CD14-positive monocyte (primary cell): ENCODE measurements at regions not wholly inside any gene's neighbourhood (a gene's known extent, or its start where the extent isn't known, plus 50 kb on each side); places are given as distances from the start of the nearest gene placed in this dataset.

ENCODE experiments used
- DNase-seq, 3 donors: peaks; one replicate each; pipeline ENCODE4 v3.0.0-alpha.2; 2011 to 2022
- H2AFZ ChIP-seq: 2 replicates; pipeline ENCODE4 v1.6.0; 2012; ENCODE audit warnings: mild to moderate bottlenecking, low read depth, low read length, inconsistent platforms; ENCODE audit not compliant: insufficient read depth, poor library complexity, severe bottlenecking
- H3K27ac ChIP-seq, 2 donors: 1 replicate in 1 of 2; 2 replicates in 1 of 2; pipeline ENCODE4 v1.5.1; 2012 to 2013; ENCODE audit warnings: low read length in 2 of 2, control low read depth in 1 of 2, inconsistent platforms in 1 of 2, low read depth in 1 of 2, mild to moderate bottlenecking in 1 of 2
- H3K27me3 ChIP-seq, 2 donors: one replicate each; pipeline versions ENCODE4 v1.6.0 to v1.6.1; 2011 to 2013; ENCODE audit warnings: low read length in 2 of 2; ENCODE audit not compliant: control insufficient read depth in 2 of 2, insufficient read depth in 2 of 2
- H3K36me3 ChIP-seq, 2 donors: replicated peaks in 1 of 2; 1 replicate in 1 of 2; 2 replicates in 1 of 2; pipeline versions ENCODE4 v1.5.1 to v1.6.1; 2012 to 2013; ENCODE audit warnings: low read length in 2 of 2, control low read depth in 1 of 2, inconsistent platforms in 1 of 2, mild to moderate bottlenecking in 1 of 2; ENCODE audit not compliant: insufficient read depth in 2 of 2, control insufficient read depth in 1 of 2
- H3K4me1 ChIP-seq, 2 donors: 1 replicate in 1 of 2; 2 replicates in 1 of 2; pipeline versions ENCODE4 v1.5.1 to v1.6.1; 2012 to 2013; ENCODE audit warnings: low read length in 2 of 2, control low read depth in 1 of 2, inconsistent platforms in 1 of 2, mild to moderate bottlenecking in 1 of 2, moderate library complexity in 1 of 2; ENCODE audit not compliant: insufficient read depth in 2 of 2, control insufficient read depth in 1 of 2
- H3K4me2 ChIP-seq: replicated peaks from 2 replicates; pipeline ENCODE3; 2012; ENCODE audit warnings: low read length, moderate library complexity, mild to moderate bottlenecking; ENCODE audit not compliant: poor library complexity, severe bottlenecking; ENCODE audit errors: extremely low read depth
- H3K4me3 ChIP-seq, 3 experiments: fragments of 200-600 bp in 1 of 3; sonication (generic) in 1 of 3; replicated peaks in 1 of 3; 1 replicate in 2 of 3; 2 replicates in 1 of 3; pipeline ENCODE4 v1.5.1; 2011 to 2013; ENCODE audit warnings: low read length in 3 of 3, mild to moderate bottlenecking in 3 of 3, control low read depth in 2 of 3, low read depth in 2 of 3, inconsistent platforms in 1 of 3, moderate library complexity in 1 of 3
- H3K79me2 ChIP-seq: 2 replicates; pipeline ENCODE4 v1.6.0; 2012; ENCODE audit warnings: mild to moderate bottlenecking, control low read depth, inconsistent platforms, low read length, moderate library complexity; ENCODE audit not compliant: insufficient read depth
- H3K9ac ChIP-seq: 2 replicates; pipeline ENCODE4 v1.6.0; 2017; ENCODE audit warnings: low read length, mild to moderate bottlenecking; ENCODE audit not compliant: insufficient read depth, poor library complexity, severe bottlenecking
- H3K9me3 ChIP-seq, 2 donors: replicated peaks in 1 of 2; 1 replicate in 1 of 2; 2 replicates in 1 of 2; pipeline versions ENCODE4 v1.5.1 to v1.6.1; 2012 to 2013; ENCODE audit warnings: low read length in 2 of 2, control low read depth in 1 of 2; ENCODE audit not compliant: control insufficient read depth in 1 of 2, insufficient read depth in 1 of 2
- H4K20me1 ChIP-seq: 2 replicates; pipeline ENCODE4 v1.6.0; 2012; ENCODE audit warnings: mild to moderate bottlenecking, low read length, control low read depth, moderate library complexity; ENCODE audit not compliant: insufficient read depth
- H3K27ac Mint-ChIP-seq, 7 donors: one replicate each; pipeline ENCODE4 v1.8.0; 2020; ENCODE audit warnings: mild to moderate bottlenecking in 7 of 7, mixed read lengths in 7 of 7, moderate library complexity in 6 of 7, inconsistent platforms in 2 of 7
- H3K27me3 Mint-ChIP-seq, 3 donors: one replicate each; pipeline ENCODE4 v1.8.0; 2021 to 2022; ENCODE audit warnings: low read depth in 3 of 3, mild to moderate bottlenecking in 3 of 3, mixed read lengths in 3 of 3, moderate library complexity in 3 of 3, inconsistent platforms in 1 of 3
- H3K36me3 Mint-ChIP-seq, 2 donors: one replicate each; pipeline ENCODE4 v1.8.0; 2020; ENCODE audit warnings: mixed read lengths in 2 of 2, inconsistent platforms in 1 of 2, mild to moderate bottlenecking in 1 of 2
- H3K4me1 Mint-ChIP-seq: one replicate; pipeline ENCODE4 v1.8.0; 2020; ENCODE audit warnings: mild to moderate bottlenecking, mixed read lengths
- H3K4me3 Mint-ChIP-seq, 2 donors: one replicate each; pipeline ENCODE4 v1.8.0; 2020; ENCODE audit warnings: mild to moderate bottlenecking in 2 of 2, mixed read lengths in 2 of 2, moderate library complexity in 1 of 2
- H3K9me3 Mint-ChIP-seq, 7 donors: one replicate each; pipeline ENCODE4 v1.8.0; 2020 to 2022; ENCODE audit warnings: mixed read lengths in 7 of 7, mild to moderate bottlenecking in 6 of 7, moderate library complexity in 6 of 7, inconsistent platforms in 2 of 7
- WGBS: methylation state at CpG from one replicate; pipeline ENCODE4 v1.1.5; 2013; ENCODE audit warnings: missing lambda C conversion rate; ENCODE audit not compliant: insufficient coverage; 5-methylcytosine and 5-hydroxymethylcytosine counted together
- intact Hi-C, 2 donors: fragments of 100-400 bp; cut with micrococcal nuclease; formaldehyde crosslinking; loops; one replicate each; pipeline versions ENCODE4 v1.15.0 to v1.15.1; 2023
- TF ChIP-seq, protein P1 (sequence below): fragments of 200-600 bp; IDR thresholded peaks from one replicate; pipeline ENCODE4 v1.8.0; 2022; ENCODE audit warnings: antibody characterized with exemption, mild to moderate bottlenecking

GRCh38 chr2:38163006-38163405 lies 87.1 kb upstream of the CYP1B1 start:
- Histone ChIP-seq H3K4me3 (no peak overlapping the region), H2AFZ (no peak overlapping the region), H3K9ac (no peak overlapping the region), H3K36me3 (no peaks in the 10 kb centered on the region), H3K4me2 (no peak overlapping the region), H3K27ac (no peak overlapping the region), H4K20me1 (no peaks in the 10 kb centered on the region), H3K79me2 (no peaks in the 10 kb centered on the region), H3K4me1 (peaks cover 8 to 16% of the 10 kb centered on the region in 2 donors), H3K9me3 (no peaks in the 10 kb centered on the region), H3K27me3 (no peaks in the 10 kb centered on the region)
- WGBS = no CpG with 5 or more reads among the region's 3 CpGs
- TF ChIP-seq, protein P1, sequence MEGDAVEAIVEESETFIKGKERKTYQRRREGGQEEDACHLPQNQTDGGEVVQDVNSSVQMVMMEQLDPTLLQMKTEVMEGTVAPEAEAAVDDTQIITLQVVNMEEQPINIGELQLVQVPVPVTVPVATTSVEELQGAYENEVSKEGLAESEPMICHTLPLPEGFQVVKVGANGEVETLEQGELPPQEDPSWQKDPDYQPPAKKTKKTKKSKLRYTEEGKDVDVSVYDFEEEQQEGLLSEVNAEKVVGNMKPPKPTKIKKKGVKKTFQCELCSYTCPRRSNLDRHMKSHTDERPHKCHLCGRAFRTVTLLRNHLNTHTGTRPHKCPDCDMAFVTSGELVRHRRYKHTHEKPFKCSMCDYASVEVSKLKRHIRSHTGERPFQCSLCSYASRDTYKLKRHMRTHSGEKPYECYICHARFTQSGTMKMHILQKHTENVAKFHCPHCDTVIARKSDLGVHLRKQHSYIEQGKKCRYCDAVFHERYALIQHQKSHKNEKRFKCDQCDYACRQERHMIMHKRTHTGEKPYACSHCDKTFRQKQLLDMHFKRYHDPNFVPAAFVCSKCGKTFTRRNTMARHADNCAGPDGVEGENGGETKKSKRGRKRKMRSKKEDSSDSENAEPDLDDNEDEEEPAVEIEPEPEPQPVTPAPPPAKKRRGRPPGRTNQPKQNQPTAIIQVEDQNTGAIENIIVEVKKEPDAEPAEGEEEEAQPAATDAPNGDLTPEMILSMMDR = no peak
- Mint-ChIP-seq H3K9me3 (no peaks in the 10 kb centered on the region), H3K27me3 (peaks cover 0 to 10% (median 5%) of the 10 kb centered on the region in 3 donors), H3K36me3 (peaks cover 29 to 31% of the 10 kb centered on the region in 2 donors), H3K4me3 (no peak overlapping the region), H3K27ac (no peak overlapping the region), H3K4me1 (peaks cover 31% of the 10 kb centered on the region)
- DNase-seq = no peak
- intact Hi-C loops = loop anchor here in 1 of 2 donors (10.0 kb wide), 1 partner anchor 102 kb away; no protein-coding TSS in a partner anchor

DNA sequence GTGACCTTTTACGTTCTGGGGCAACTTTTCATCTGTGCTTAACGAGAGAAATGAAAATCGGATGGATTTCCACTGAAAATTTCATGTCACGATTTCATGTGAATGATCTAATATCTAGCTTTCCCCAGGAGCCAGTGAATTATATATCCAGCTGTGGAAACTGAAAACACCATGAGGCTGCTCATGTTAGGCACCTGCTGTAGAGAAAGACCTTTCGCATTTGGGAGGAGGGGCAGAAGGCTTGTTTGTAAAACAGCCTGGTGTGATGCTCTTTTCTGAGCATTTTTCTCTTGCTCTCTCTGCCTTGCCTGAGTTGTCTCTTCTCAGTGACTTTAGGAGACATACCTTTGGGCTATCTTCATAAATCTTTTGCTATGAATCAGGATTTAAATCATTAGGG lies 84.6 kb upstream of the CYP1B1 start:
- Mint-ChIP-seq H3K9me3 (peaks cover 0 to 4% (median 0%) of the 10 kb centered on the region in 7 donors), H3K4me1 (peaks cover 25% of the 10 kb centered on the region), H3K4me3 (no peak overlapping the region), H3K27me3 (peaks cover 1 to 8% (median 5%) of the 10 kb centered on the region in 3 donors), H3K36me3 (peaks cover 26 to 27% of the 10 kb centered on the region in 2 donors), H3K27ac (no peak overlapping the region)
- no peak for DNase-seq
- intact Hi-C loops = loop anchor here in 1 of 2 donors (10.0 kb wide), 1 partner anchor 104 kb away; no protein-coding TSS in a partner anchor
- Histone ChIP-seq H3K27me3 (no peaks in the 10 kb centered on the region), H3K27ac (no peak overlapping the region), H3K36me3 (no peaks in the 10 kb centered on the region), H3K9ac (no peak overlapping the region), H2AFZ (no peak overlapping the region), H3K79me2 (no peaks in the 10 kb centered on the region), H3K9me3 (no peaks in the 10 kb centered on the region), H3K4me2 (no peak overlapping the region), H3K4me1 (peaks cover 11 to 17% of the 10 kb centered on the region in 2 donors), H4K20me1 (no peaks in the 10 kb centered on the region), H3K4me3 (no peak overlapping the region)
- TF ChIP-seq, protein P1 = no peak
- 82% methylated on average over 2 of the region's 5 CpGs for WGBS
